GM18508 (cell line): ENCODE measurements at regions not wholly inside any gene's neighbourhood (a gene's known extent, or its start where the extent isn't known, plus 50 kb on each side); places are given as distances from the start of the nearest gene placed in this dataset.

ENCODE experiments used
- ATAC-seq: cut with Tn5 transposase; IDR thresholded peaks from one replicate; pipeline ENCODE4 v1.9.1; 2021; ENCODE audit warnings: moderate number of reproducible peaks; ENCODE audit not compliant: insufficient read depth, unreplicated experiment

GRCh38 chr7:25314094-25314730, 85.9 kb upstream of the NPVF start:
- no peak for ATAC-seq

- ATAC-seq: no peak
Observed at GRCh38 chr7:25314731-25315267, 86.5 kb upstream of the NPVF start.

GRCh38 chr7:25316366-25316765, 88.1 kb upstream of the NPVF start:
- no peak for ATAC-seq

- no peak for ATAC-seq
Observed at GRCh38 chr7:25318047-25318446, 89.8 kb upstream of the NPVF start.

- no peak for ATAC-seq
Observed at GRCh38 chr7:25319707-25320106, 91.4 kb upstream of the NPVF start.

- ATAC-seq: no peak
Observed at GRCh38 chr7:25320791-25321190, 92.5 kb upstream of the NPVF start.

- no peak for ATAC-seq
Observed at GRCh38 chr7:25321424-25321823, 93.1 kb upstream of the NPVF start.

GRCh38 chr7:25322473-25322872, 94.2 kb upstream of the NPVF start:
- ATAC-seq: no peak

- no peak for ATAC-seq
Observed at GRCh38 chr7:25325186-25325757, 97.0 kb upstream of the NPVF start.

- no peak for ATAC-seq
Observed at GRCh38 chr7:25326501-25327156, 98.3 kb upstream of the NPVF start.

- no peak for ATAC-seq
Observed at GRCh38 chr7:25329815-25330214, 101.5 kb upstream of the NPVF start.

GRCh38 chr7:25333296-25333928, 105.1 kb upstream of the NPVF start:
- no peak for ATAC-seq

- no peak for ATAC-seq
Observed at GRCh38 chr7:25347360-25348066, 119.2 kb upstream of the NPVF start.

- ATAC-seq: no peak
Observed at GRCh38 chr7:25348104-25348503, 119.8 kb upstream of the NPVF start.

GRCh38 chr7:25349283-25350017, 121.2 kb upstream of the NPVF start:
- ATAC-seq: no peak

- no peak for ATAC-seq
Observed at GRCh38 chr7:25350041-25350440, 121.8 kb upstream of the NPVF start.

- no peak for ATAC-seq
Observed at GRCh38 chr7:25351761-25352160, 123.5 kb upstream of the NPVF start.

GRCh38 chr7:25353196-25353595, 124.9 kb upstream of the NPVF start:
- ATAC-seq: no peak

GRCh38 chr7:25353732-25354131, 125.4 kb upstream of the NPVF start:
- no peak for ATAC-seq
